ENCODE measurements at regions not wholly inside any gene's neighbourhood (a gene's known extent, or its start where the extent isn't known, plus 50 kb on each side); places are given as distances from the start of the nearest gene placed in this dataset.
A peak's percentile ranks its signal among the peaks of the same experiment; 100 is the strongest.

- no peak for DNase-seq (ENCODE audit: low spot score)
These were observed 493.1 kb downstream of the ANKRD50 start for GRCh38 chr4:124219389-124219788.

- no peak for DNase-seq (ENCODE audit: low spot score)
These were observed 488.3 kb downstream of the ANKRD50 start for GRCh38 chr4:124224256-124224655.

DNA sequence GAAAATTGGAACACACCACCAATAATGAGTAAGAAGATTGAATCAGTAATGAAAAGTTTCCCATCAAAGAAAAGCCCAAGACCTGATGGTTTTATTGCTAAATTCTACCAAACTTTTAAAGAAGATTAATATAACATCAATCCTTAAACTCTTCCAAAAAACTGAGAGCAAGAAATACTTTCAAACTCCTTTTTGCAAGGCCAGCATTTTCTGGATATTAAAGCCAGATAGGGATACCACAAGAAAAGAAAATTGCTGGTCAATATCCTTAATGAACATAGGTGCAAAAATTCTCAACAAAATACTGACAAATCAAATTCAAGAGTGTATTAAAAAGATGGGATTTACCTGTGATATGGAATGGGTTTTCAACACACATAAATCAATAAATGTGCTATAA lies 484.6 kb downstream of the ANKRD50 start:
- DNase-seq (ENCODE audit: low spot score): no peak

DNA sequence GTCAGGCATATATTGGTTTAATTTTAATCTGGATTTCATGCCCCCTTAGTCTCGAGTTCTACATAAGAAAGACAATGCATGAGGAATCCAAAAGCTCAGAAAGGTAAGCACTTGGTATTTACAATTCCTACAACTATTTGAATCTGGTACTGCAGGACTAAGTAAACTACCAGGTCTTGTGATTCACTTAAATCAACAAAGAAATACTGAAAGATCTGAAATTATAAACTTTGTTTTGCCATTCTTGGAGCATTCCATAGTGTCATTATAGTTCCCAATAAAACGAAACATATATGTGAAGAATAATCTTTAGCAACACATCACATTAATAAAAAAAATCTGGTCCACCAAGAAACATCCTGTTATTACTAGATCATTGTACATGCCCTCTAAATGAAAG lies 482.3 kb downstream of the ANKRD50 start:
- DNase-seq (ENCODE audit: low spot score): no peak

- DNase-seq (ENCODE audit: low spot score): no peak
These were observed 477.8 kb downstream of the ANKRD50 start for GRCh38 chr4:124234771-124235170.

- no peak for DNase-seq (ENCODE audit: low spot score)
These were observed 468.7 kb downstream of the ANKRD50 start for GRCh38 chr4:124243671-124244366.

GRCh38 chr4:124253080-124253479 lies 459.5 kb downstream of the ANKRD50 start:
- no peak for DNase-seq (ENCODE audit: low spot score)

DNA sequence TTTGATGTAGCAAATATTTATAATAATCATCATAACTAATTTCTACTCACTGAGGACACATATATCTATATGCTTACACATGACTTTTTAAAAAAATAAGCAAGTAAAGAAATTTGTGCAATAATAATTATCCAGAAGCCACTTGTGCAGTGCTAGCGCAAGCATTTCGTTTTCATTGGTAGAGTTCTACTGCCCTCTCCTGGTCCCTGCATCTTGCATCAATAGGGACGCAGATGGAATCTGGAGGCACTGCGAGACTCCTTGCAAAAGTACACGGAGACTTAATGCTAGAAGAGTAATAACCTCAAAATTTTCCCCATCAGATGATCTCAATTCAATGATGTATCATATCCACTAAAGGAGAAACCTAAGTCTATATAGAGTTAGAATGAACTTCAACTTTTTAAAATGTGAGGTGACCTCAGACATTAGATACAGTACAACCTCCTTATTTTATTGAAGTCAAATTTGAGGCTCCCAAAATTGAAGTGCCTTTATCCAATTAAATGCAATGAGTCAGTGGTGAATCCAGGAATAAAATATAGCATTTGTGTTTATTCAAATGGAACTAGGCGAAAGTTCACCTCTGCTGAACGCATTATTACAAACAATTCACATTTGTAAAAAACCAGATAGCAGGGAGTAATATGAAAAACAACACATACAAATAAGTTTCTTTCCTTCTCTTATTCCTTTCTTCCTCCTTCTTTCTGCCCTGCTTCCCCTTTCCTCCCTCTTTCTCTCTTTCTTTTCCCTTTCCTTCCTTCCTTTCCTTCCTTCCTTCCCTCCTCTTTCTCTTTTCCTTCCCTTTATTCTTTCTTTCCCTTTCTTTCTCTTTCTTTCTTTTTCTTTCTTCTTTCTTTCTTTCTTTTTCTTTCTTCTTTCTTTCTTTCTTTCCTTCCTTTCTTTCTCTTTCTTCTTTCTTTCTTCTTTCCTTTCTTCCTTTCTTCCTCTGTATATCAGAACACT lies 450.0 kb downstream of the ANKRD50 start:
- DNase-seq (ENCODE audit: low spot score): peak; percentile 55

GRCh38 chr4:124265701-124266100 lies 446.8 kb downstream of the ANKRD50 start:
- no peak for DNase-seq (ENCODE audit: low spot score)

DNA sequence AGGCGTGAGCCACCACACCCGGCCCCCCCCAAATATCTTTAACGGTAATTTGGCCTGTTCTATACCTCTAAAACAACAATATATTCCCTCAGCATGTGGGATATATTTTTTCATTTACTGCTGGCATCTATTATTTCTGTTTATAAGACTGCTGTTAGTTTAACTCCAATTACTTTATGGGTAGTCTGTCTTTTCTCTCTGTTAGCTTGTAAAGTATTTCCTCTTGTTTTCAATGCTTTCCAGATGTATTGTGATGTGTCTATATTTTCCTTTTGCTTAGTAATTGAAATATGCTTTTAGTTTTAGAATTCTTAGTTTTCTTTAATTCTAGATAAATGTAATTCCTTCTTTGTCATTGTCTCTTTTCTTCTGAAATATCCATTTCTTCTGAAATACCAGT lies 445.8 kb downstream of the ANKRD50 start:
- no peak for DNase-seq (ENCODE audit: low spot score)

- no peak for DNase-seq (ENCODE audit: low spot score)
These were observed 436.1 kb downstream of the ANKRD50 start for GRCh38 chr4:124276461-124276860.

- no peak for DNase-seq (ENCODE audit: low spot score)
These were observed 434.8 kb downstream of the ANKRD50 start for GRCh38 chr4:124277691-124278090.

GRCh38 chr4:124278477-124278876 lies 434.1 kb downstream of the ANKRD50 start:
- no peak for DNase-seq (ENCODE audit: low spot score)

DNA sequence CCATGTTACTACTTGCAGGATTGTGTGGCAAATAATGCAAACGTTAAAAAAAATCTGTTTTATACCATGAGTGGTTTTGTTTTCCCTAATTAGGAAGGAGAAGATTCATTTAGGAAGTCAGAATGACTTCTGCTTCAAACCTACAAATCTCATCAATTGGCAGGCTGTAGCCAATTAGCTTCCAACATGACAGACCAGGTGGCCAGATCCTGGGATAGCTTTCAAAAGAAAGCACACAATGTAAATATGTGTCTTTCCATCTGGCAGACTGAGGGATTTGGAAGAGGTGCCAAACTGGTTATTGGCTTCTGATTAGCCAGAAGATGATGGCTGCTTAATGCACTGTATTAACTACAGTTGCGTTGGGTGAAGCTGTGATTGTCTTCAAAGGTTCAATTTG lies 432.8 kb downstream of the ANKRD50 start:
- no peak for DNase-seq (ENCODE audit: low spot score)

DNA sequence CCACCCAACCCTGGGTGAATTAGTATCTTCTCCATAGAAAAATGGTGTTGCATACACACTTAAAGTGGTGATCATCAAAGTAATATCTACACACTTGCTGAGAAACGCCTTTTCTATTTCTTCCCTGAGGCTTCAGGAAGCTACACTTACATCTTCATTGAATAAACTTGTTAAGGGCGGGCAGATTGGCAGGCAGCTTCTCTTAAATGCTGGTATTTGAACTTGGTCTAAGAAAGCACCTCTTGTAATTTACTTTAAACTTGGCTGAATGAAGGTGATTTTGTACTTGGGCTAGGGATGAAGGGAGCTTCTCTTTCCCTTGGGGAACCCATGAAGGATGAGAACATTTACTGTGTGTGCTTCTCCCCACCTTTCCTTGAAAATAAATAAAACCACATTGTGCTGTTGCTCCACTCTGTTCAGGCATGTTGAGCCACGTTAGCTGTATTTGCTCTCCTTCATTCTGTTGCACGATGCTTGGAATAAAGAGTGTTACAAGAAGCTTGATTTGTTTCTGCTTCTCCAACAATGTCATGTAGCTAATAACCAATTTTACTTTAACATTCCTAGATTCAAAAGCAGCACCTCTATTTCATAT lies 430.1 kb downstream of the ANKRD50 start:
- DNase-seq (ENCODE audit: low spot score): no peak

DNA sequence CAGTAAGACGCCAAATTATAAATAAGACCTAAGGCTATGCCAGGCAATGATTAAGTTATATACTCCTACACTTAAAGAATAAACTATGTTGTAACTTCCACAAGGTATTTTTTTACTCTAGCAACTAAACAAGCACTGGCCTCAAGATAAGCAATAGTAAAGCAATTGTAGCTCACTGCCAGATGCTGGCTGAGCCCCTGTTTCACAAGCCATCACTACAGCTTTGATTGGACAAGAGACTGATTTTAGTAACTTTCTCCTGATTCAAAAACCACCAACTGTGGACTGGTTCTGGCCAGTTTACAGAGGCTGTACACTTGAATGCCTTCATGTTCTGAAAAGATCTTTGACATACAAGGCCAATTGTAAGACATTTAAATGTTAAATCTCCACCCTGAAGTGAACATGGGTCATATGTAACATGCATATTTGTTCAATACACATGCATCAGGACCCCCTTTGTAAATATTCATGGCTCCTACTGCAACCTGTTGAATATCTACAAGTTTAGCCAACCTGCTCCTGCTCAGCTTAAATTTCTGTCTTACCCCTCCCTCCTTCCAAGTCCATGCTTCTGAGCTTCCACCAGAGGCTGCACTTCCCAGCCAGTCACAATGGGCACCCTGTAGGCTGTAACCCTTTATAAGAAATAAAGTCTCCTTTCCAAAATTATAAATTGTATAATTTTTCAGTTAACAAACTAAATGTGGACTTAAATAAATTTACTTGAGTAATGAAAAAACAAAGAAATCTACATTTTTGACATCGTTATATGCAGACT lies 423.6 kb downstream of the ANKRD50 start:
- no peak for DNase-seq (ENCODE audit: low spot score)

DNA sequence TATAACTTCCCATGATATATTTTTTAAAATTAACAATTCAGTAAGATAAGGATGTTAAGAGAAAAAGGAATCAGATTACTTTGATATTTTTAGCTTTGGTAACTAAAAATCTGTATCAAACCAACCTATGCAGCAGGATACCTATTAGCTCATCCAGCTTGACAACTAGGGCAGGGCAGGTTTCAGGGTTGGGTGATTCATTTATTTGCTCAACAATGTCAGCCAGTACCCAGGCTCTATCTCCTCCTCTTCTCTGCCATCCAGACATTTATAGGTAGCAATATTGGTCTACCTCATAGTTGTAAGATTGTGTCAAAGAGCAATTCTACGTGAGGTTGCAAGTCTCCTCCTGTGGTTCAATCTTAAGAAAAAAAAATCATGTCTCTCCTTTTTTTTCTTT lies 421.9 kb downstream of the ANKRD50 start:
- DNase-seq (ENCODE audit: low spot score): no peak

DNA sequence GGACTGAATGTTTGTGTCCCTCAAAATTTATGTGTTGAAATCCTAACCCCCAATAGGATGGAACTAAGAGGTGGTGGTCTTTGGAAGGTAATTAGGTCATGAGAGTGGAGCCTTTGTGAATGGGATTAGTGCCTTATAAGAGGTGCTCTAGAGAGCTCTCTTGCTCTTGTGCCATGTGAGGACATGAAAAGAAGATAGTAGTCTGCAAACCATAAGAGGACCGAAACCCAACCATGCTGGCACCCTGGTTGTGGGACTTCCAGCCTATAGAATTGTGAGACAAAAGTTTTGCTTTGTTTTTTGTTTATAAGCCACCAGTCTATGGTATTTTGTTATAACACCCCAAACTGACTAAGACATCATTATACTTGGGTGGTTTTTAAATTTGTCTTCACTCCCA lies 417.1 kb downstream of the ANKRD50 start:
- no peak for DNase-seq (ENCODE audit: low spot score)

DNA sequence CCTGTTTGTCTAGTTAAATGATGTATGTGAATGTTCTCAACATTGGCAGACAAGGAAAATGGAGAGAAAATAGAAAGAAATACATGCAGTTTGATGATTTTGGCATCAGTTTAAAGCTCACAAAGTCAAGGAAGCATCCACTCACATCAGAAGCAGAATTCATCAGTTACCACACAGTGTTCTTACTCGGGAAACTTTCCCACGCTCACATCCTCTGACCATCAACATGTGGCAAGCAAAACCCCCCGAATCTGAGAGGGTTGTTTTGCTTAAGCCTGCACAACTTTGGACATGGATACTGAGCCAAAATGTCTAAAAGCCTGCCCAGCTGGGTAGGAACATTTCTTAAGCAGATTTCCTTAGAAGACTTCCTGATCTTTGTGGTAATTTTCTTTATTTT lies 407.6 kb downstream of the ANKRD50 start:
- DNase-seq (ENCODE audit: low spot score): no peak

GRCh38 chr4:124306352-124306751 lies 406.2 kb downstream of the ANKRD50 start:
- no peak for DNase-seq (ENCODE audit: low spot score)

DNA sequence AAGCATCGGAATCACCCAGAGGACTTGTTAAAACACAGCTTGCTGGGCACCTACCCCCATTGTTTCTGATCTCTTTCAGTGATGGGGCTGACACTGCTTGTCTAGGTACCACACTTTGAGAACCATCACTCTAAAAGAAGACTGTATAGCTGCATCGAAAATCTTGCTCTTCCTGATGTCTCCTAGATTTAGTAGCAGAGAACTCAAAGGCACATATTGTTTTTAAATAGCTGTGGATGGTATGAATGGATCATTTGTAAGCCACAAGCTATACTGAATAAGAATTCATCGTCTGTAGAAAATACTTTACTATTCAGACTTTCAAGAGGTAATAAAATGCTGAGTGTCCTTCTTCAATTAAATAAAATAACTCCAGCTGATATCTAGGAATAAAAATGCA lies 405.4 kb downstream of the ANKRD50 start:
- no peak for DNase-seq (ENCODE audit: low spot score)

DNA sequence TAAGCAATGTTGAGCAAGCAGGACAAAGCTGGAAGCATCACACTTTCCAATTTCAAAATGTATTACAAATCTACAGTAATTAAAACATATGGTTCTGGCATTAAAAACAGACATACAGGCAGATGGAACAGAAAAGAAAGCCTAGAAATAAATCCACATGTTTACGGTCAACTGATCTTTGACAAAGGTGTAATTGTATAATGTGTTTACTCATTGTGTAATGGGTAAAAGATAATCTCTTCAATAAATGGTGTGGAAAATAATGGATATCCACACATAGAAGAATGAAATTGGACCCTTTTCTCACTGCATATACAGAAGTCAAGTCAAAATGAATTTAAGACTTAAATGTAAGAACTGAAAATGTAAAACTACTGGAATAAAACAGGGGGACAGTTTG lies 394.2 kb downstream of the ANKRD50 start:
- DNase-seq (ENCODE audit: low spot score): no peak
